IPS-15b (cell line): ENCODE measurements at regions not wholly inside any gene's neighbourhood (a gene's known extent, or its start where the extent isn't known, plus 50 kb on each side); places are given as distances from the start of the nearest gene placed in this dataset.
"Not testable (repeated sequence)": the region's sequence is repeated elsewhere in the genome, so short reads cannot be mapped to it uniquely, and the experiment has no call there.

Source experiments
- H3K27me3 ChIP-seq: one replicate; pipeline ENCODE4 v1.6.1; 2013; ENCODE audit warnings: low read length; ENCODE audit not compliant: control insufficient read depth, insufficient read depth
- H3K36me3 ChIP-seq: one replicate; pipeline ENCODE4 v1.6.1; 2013; ENCODE audit warnings: low read length; ENCODE audit not compliant: control insufficient read depth, insufficient read depth
- H3K4me1 ChIP-seq: one replicate; pipeline ENCODE4 v1.6.1; 2013; ENCODE audit warnings: mild to moderate bottlenecking, low read length; ENCODE audit not compliant: control insufficient read depth, insufficient read depth
- H3K4me3 ChIP-seq: one replicate; pipeline ENCODE4 v1.5.1; 2013; ENCODE audit warnings: low read depth, low read length
- H3K9ac ChIP-seq: one replicate; pipeline ENCODE4 v1.6.1; 2013; ENCODE audit warnings: low read depth, mild to moderate bottlenecking, low read length
- H3K9me3 ChIP-seq: one replicate; pipeline ENCODE4 v1.6.1; 2013; ENCODE audit warnings: mild to moderate bottlenecking, low read length; ENCODE audit not compliant: control insufficient read depth, insufficient read depth

GRCh38 chr2:195445639-195446038 lies 211.4 kb upstream of the SLC39A10 start:
- Histone ChIP-seq H3K4me3 (no peak overlapping the region), H3K9me3 (no peaks in the 10 kb centered on the region), H3K27me3 (no peaks in the 10 kb centered on the region), H3K4me1 (no peaks in the 10 kb centered on the region), H3K36me3 (no peaks in the 10 kb centered on the region), H3K9ac (no peak overlapping the region)

GRCh38 chr2:195443926-195444325 lies 213.1 kb upstream of the SLC39A10 start:
- Histone ChIP-seq H3K4me1 (no peaks in the 10 kb centered on the region), H3K9ac (no peak overlapping the region), H3K9me3 (no peaks in the 10 kb centered on the region), H3K36me3 (no peaks in the 10 kb centered on the region), H3K27me3 (no peaks in the 10 kb centered on the region), H3K4me3 (no peak overlapping the region)

- H3K9ac ChIP-seq, result no peak overlapping the region
These were observed 214.4 kb upstream of the SLC39A10 start for GRCh38 chr2:195442458-195443175.

GRCh38 chr2:195438692-195439091 lies 218.3 kb upstream of the SLC39A10 start:
- H3K4me1 ChIP-seq, result no peaks in the 10 kb centered on the region
- H3K9ac ChIP-seq, result no peak overlapping the region
- no peaks in the 10 kb centered on the region for H3K9me3 ChIP-seq
- no peaks in the 10 kb centered on the region for H3K36me3 ChIP-seq
- H3K27me3 ChIP-seq, result no peaks in the 10 kb centered on the region
- no peak overlapping the region for H3K4me3 ChIP-seq

More at GRCh38 chr2:195442458-195443175, 214.4 kb upstream of the SLC39A10 start:
- Histone ChIP-seq H3K9me3 (no peaks in the 10 kb centered on the region), H3K36me3 (no peaks in the 10 kb centered on the region), H3K27me3 (no peaks in the 10 kb centered on the region), H3K4me1 (no peaks in the 10 kb centered on the region), H3K4me3 (no peak overlapping the region)

- Histone ChIP-seq H3K36me3 (no peaks in the 10 kb centered on the region), H3K4me3 (no peak overlapping the region), H3K27me3 (no peaks in the 10 kb centered on the region), H3K4me1 (no peaks in the 10 kb centered on the region), H3K9me3 (no peaks in the 10 kb centered on the region), H3K9ac (no peak overlapping the region)
These were observed 219.5 kb upstream of the SLC39A10 start for GRCh38 chr2:195437521-195437920.

- H3K4me1 ChIP-seq, result no peaks in the 10 kb centered on the region
- no peaks in the 10 kb centered on the region for H3K27me3 ChIP-seq
- no peak overlapping the region for H3K9ac ChIP-seq
- H3K36me3 ChIP-seq, result no peaks in the 10 kb centered on the region
- H3K9me3 ChIP-seq, result no peaks in the 10 kb centered on the region
- no peak overlapping the region for H3K4me3 ChIP-seq
These were observed 222.7 kb upstream of the SLC39A10 start for GRCh38 chr2:195434346-195434745.

- not testable (repeated sequence) for H3K9ac ChIP-seq, H3K9me3 ChIP-seq, H3K4me3 ChIP-seq, H3K4me1 ChIP-seq, H3K27me3 ChIP-seq, H3K36me3 ChIP-seq
These were observed 223.3 kb upstream of the SLC39A10 start for GRCh38 chr2:195433729-195434128.

GRCh38 chr2:195428673-195429072 lies 228.4 kb upstream of the SLC39A10 start:
- H3K9ac ChIP-seq, result no peak overlapping the region
- H3K4me1 ChIP-seq, result peaks cover 4% of the 10 kb centered on the region
- H3K36me3 ChIP-seq, result no peaks in the 10 kb centered on the region
- H3K27me3 ChIP-seq, result no peaks in the 10 kb centered on the region
- no peaks in the 10 kb centered on the region for H3K9me3 ChIP-seq
- no peak overlapping the region for H3K4me3 ChIP-seq

- Histone ChIP-seq H3K9me3 (no peaks in the 10 kb centered on the region), H3K9ac (no peak overlapping the region), H3K4me3 (no peak overlapping the region), H3K36me3 (no peaks in the 10 kb centered on the region), H3K4me1 (peaks cover 4% of the 10 kb centered on the region), H3K27me3 (no peaks in the 10 kb centered on the region)
These were observed 231.7 kb upstream of the SLC39A10 start for GRCh38 chr2:195425328-195425727.

GRCh38 chr2:195419033-195419432 lies 238.0 kb upstream of the SLC39A10 start:
- no peaks in the 10 kb centered on the region for H3K27me3 ChIP-seq
- no peaks in the 10 kb centered on the region for H3K36me3 ChIP-seq
- H3K9me3 ChIP-seq, result no peaks in the 10 kb centered on the region
- no peaks in the 10 kb centered on the region for H3K4me1 ChIP-seq
- H3K4me3 ChIP-seq, result no peak overlapping the region
- no peak overlapping the region for H3K9ac ChIP-seq

- Histone ChIP-seq H3K36me3 (no peaks in the 10 kb centered on the region), H3K9me3 (no peaks in the 10 kb centered on the region), H3K4me1 (peaks cover 3% of the 10 kb centered on the region), H3K4me3 (no peak overlapping the region), H3K9ac (no peak overlapping the region), H3K27me3 (no peaks in the 10 kb centered on the region)
These were observed 242.4 kb upstream of the SLC39A10 start for GRCh38 chr2:195414537-195415100.

GRCh38 chr2:195413944-195414343 lies 243.1 kb upstream of the SLC39A10 start:
- Histone ChIP-seq H3K9me3 (no peaks in the 10 kb centered on the region), H3K4me3 (no peak overlapping the region), H3K27me3 (no peaks in the 10 kb centered on the region), H3K36me3 (no peaks in the 10 kb centered on the region), H3K4me1 (peaks cover 3% of the 10 kb centered on the region), H3K9ac (no peak overlapping the region)
